HG02885 (cell line): ENCODE measurements at regions not wholly inside any gene's neighbourhood (a gene's known extent, or its start where the extent isn't known, plus 50 kb on each side); places are given as distances from the start of the nearest gene placed in this dataset.
"Not testable (repeated sequence)": the region's sequence is repeated elsewhere in the genome, so short reads cannot be mapped to it uniquely, and the experiment has no call there.

Experiments used
- ATAC-seq: cut with Tn5 transposase; IDR thresholded peaks from one replicate; pipeline ENCODE4 v1.9.1; 2021; ENCODE audit warnings: mild to moderate bottlenecking; ENCODE audit not compliant: unreplicated experiment, poor library complexity

- ATAC-seq: no peak
Measured at GRCh38 chr4:130648570-130648969, 1552.6 kb downstream of the C4orf33 start.

GRCh38 chr4:130653842-130654241 is 1557.9 kb downstream of the C4orf33 start:
- ATAC-seq: no peak

DNA sequence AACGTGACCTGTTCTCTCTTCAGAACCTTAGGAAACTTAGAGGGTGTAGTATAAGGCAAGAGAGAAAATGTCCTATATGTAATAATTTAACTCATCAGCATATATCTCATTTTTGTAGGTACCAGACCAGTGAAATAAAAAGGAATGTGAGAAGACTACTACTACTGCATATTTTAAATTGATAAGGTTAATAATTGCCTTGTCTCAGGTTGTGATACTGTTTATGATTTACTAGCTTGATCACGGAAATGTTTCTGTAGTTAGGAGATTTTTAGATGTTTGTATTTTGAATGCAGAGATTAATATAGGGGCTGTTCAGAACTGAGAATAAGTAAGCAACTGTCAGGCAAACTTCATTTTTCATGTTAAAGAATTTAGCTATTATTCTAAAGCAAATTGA is 1563.4 kb downstream of the C4orf33 start:
- ATAC-seq: no peak

DNA sequence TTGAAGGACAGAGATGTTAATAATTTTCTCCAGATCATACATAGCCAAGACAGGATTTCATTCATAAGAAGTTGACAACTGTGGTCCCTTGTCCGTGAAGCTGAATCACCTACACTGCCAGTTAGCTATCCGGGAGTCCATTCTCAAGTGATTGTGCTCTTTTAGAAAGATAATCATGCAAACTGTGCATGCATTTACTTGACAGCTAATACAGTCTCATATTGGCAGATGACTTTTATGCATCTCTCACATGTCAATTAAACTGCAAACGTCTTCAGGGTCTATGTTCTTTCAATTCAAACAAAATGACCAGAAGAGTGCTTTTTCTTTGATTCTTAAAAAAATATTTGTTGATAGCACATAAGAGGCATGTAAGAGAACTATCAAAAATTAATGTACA is 1572.9 kb downstream of the C4orf33 start:
- no peak for ATAC-seq

DNA sequence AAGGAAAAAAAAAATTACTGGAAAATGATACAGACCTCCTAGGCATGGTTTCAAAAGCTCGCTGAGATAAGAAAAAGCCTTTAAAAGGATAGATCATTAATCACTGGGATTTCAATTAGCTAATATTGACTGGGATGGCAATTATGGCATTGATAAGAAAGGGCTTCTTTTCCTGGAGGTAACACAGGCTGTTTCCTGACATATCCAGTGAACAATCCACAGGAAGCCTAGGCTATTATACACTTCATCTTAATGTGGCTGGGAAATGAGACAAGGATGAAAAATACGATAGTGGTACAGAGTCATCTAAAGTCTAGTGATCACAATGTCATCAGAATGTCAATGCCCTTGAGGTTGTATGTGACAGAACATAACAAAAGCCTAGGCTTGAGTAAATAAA is 1579.3 kb downstream of the C4orf33 start:
- no peak for ATAC-seq

DNA sequence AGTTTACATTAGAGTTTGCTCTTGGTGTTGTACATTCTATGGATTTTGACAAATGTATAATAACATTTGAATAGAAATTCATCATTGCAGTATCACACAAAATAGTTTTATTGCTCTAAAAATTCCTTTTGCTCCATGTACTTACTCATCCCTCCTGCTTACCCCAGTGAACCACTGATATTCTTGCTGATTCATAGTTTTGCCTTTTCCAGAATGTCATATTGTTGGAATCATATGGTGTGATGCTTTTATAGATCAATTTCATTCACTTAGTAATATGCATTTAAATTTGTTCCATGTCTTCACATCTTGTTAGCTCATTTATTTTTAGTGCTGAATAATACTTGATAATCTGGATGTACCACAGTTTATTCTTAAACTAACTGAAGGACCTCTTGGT is 1593.2 kb downstream of the C4orf33 start:
- ATAC-seq: no peak

DNA sequence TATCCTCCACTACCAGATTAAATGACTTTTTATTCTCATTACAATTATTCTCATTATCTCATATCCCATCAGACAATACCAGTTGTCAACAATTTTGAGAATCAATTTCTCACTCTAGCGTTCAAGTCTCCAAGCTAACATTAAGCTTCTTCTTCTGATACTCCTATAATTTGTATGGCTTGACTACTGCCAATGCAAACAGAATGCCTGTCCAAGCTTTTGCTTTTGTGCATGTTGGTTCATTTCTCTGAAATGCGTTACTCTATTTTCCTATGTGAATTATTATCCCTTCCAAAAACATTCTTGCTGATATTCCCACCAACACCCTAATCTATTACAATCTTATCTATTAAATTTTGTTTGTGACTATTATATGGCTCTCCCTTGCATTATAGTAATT is 1602.3 kb downstream of the C4orf33 start:
- ATAC-seq: no peak

DNA sequence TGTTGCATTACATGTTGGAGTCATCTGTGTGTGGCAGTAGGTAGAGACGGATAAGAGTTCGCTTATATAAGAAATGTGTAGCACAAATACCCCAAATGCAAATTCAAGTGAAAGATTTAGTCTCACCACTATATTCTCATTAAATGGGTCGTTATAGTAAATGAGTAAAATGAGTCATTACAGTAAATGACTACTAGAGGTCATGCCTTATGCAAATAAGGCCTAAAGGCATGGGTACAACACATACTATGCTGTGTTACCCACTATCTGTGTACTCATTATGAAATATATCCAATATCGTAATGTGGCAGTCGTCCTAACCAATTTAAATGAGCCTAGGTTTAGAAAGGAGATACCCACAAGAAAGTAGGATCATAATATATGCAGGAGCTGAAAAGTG is 1603.1 kb downstream of the C4orf33 start:
- ATAC-seq: no peak

DNA sequence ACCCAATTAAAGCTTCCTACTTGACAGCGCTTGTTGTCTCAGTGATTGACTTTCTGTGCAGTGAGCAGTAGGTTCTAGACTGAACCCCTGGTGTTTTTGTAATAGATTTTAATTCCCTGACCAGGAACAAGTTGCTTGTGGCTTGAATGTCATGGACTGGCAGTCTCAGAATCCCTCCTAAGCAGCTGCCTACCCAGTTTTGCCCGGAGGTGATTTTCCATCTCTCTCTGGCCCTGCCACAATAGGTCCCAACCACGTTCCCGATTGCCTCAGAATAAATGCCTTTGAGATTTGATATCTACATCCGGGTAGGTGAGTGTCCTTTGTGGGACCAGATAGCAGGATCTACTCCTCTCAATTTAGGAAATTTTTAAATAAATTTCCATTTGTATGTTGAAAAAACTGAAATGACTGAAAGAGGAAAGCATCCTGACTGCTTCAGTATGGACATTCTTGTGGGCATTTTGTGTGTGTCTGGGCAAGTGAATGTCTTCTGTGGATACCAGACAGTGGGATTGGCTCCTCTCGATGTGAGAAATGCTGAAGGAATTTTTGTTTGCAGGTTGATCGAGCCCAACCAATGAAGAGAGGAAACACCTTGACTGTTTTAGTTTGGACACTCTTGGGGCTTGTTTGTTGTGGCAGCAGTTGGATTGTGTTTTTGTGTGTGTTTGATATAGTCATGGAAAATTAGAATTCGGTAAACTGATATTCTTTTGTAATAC is 1607.4 kb downstream of the C4orf33 start:
- no peak for ATAC-seq

DNA sequence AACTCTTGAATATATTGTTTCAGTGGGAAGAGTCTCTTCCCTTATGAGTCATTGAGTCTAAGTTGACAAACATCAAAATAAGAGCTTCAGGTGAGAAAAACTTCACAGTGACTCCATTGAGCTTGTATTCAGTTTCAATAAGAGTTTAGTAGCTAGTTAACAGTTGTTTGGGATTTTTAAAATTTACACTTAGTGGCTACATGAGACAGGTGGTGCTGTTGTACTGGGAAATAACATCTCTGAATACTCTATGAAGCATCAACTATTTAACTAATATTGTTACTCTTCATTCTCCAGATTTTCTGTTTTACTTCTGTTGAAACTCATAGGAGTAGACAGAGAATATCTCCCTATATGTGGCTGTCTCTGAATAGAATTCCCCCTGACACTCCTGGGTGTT is 1609.1 kb downstream of the C4orf33 start:
- no peak for ATAC-seq

- ATAC-seq: no peak
Measured at GRCh38 chr4:130712038-130712437, 1616.1 kb downstream of the C4orf33 start.

DNA sequence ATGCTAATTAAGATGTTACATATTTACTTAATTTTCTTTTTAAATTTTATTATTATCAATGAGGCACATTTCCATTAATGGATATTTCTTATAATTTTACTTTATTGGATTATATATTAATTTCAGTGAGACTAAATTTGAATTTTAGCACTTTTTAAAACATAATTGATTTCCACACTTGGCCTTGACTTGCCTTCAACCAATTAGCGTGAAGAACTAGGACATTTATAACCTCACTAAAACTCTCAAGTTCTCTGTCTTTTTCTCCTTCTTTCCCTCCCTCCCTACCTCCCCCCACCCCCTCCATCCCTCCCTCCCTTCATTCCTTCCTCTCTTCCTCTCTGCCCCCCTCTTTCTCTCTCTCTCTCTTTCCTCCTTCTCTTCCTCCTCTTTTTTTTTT is 1618.1 kb downstream of the C4orf33 start:
- ATAC-seq: no peak

DNA sequence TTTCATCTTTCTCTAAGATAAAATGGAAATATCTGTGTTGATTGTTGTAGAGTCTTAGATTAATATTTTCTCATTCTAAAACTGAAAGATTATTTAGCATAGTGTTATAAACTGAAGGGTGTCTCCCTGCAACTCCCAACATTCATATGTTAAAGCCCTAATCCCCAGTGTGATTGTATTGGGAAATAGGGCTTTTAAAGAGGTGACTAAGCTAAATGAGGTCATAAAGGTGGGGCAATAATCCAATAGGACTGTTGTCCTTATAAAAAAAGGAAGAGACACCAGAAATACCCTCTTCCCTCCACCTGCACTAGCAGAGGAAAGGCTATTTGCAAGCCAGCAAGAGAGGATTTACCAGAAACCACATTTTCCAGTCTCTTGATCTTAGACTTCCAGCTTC is 1626.4 kb downstream of the C4orf33 start:
- no peak for ATAC-seq

DNA sequence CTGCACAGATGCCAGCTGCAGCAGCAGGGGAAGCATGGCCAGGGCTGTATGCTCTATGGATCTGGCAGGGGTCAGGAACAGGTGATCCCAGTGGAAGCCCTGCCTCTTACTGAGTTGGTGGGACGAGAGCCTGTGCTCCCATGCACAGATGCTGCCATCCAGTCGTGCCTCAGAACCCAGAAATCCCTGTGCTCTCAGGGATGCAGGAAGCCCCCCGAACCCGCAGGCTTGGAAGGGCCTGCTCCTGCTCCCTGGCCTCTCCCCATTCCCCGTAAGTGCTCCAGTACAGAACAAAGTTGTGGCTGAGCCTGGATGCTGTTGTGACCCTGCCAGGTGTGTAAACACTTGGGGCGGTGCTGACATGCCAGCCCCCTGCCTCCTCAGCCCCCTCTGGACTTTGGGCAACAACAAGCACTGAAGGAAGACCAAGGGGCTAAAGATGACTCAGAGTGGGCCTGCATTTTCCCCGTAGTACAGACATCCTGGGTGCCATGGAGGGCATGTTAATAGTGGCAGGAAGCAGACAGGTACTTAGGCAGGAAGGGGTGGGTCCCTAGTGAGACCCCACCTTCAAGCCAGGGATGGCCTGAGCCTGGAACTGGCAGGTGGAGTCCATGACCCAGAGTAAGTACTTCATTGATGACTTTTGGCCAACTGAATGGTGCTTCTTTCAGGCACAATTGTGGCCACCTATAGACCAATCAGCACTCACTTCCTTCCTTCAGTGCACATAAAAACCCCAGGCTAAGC is 1640.7 kb downstream of the C4orf33 start:
- ATAC-seq: no peak

- ATAC-seq: no peak
Measured at GRCh38 chr4:130738233-130738632, 1642.3 kb downstream of the C4orf33 start.

GRCh38 chr4:130747842-130748241 is 1651.9 kb downstream of the C4orf33 start:
- no peak for ATAC-seq

- no peak for ATAC-seq
Measured at GRCh38 chr4:130753926-130754325, 1658.0 kb downstream of the C4orf33 start.

DNA sequence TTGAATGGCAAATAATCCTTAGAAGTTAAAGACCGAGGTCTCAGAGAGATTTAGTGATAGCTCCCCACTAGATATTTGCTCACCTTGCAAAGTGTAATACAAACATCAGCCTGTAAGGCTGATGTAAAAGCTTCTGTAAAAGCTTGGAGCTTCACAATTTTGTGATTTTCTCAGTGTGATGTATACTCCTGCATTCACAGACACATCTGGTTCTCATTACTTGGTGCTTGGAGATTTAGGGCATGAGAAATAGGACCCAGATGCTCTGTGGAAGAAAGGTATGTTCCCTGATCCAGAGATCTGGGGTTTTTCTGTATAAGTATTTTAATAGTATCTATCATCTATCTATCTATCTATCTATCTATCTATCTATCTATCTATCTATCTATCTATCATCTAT is 1664.3 kb downstream of the C4orf33 start:
- no peak for ATAC-seq

- not testable (repeated sequence) for ATAC-seq
Measured at GRCh38 chr4:130767384-130767783, 1671.4 kb downstream of the C4orf33 start.

GRCh38 chr4:130772966-130773365 is 1677.0 kb downstream of the C4orf33 start:
- not testable (repeated sequence) for ATAC-seq

DNA sequence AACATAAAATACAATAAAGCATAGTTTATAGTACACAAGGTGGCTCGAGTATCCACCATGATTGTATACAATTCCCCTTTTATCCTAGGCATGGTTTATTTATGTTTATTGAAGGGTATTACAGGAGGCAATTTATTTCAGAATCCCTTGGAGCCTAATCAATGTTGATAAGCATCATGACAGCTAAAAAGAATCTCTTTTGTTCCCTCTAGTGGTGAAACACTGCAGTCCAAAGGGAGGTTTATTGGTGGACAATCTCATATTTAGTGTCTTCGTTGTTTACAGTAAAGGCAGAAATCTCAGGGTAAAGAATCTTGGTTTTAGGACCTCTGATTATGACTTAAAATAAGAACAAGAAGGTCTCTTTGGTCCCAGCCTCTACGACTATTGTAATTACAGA is 1712.5 kb downstream of the C4orf33 start:
- peak; percentile 53 for ATAC-seq
